GM21576 (cell line): ENCODE measurements at regions not wholly inside any gene's neighbourhood (a gene's known extent, or its start where the extent isn't known, plus 50 kb on each side); places are given as distances from the start of the nearest gene placed in this dataset.

Experiments used
- ATAC-seq: cut with Tn5 transposase; IDR thresholded peaks from one replicate; pipeline ENCODE4 v1.9.1; 2021; ENCODE audit warnings: mild to moderate bottlenecking, moderate library complexity; ENCODE audit not compliant: unreplicated experiment

DNA sequence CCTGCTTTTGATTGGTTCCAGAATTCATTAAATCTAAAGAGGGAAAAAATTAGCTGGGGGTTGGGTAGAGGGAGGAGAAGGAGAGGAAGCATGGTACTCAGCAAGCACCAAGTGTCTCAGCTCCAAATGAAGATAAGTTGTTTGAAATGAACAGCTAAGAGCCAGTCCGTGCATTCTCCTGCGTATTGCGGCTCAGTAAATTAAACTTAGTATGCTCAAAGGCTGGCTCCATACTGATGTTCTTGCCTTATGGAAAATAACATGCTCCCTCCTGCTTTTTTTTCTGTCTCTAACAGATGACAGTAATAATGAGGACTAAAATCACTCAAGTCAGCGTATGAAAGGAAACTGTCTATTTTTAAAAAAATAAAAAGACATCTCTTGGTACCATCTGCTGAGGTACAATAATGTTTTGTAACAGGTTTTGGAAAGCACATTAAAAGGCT, 161.0 kb downstream of the SPATA31D1 start:
- no peak for ATAC-seq

DNA sequence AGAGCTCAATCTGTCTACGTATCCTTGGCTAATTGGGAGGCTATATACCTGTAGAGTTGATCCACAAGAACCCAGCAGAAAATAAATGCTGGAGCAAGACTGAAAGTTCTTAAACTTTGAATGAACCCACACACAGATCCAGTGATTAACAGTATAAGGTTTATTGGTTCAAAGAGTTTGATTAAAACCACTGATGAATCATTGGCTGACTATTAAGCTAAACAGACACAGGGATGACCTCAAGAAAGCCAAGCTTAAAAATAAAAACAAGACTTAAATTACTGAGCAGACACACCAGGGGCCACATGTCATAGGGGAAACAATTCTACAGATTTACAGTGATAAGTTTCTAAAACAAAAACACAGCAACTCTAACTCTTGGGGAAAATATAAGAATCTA, 163.6 kb downstream of the SPATA31D1 start:
- no peak for ATAC-seq

DNA sequence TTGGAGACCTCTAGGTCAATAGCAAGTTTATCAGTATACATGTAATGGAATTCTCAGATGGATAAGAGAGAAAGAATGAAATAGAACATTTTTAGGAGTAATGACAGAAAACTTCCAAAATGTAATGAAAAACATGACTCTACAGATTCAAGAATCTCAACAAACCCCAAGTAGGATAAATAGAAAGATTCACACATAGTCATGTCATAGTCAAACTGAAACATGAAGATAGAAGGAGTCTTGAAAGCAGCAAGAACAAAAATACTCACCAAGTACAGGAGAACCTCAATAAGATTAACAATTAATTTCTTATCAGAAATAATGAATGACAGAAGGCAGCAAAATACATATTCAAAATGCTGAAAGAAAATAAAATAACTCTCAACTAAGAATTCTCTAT, 164.5 kb downstream of the SPATA31D1 start:
- no peak for ATAC-seq

DNA sequence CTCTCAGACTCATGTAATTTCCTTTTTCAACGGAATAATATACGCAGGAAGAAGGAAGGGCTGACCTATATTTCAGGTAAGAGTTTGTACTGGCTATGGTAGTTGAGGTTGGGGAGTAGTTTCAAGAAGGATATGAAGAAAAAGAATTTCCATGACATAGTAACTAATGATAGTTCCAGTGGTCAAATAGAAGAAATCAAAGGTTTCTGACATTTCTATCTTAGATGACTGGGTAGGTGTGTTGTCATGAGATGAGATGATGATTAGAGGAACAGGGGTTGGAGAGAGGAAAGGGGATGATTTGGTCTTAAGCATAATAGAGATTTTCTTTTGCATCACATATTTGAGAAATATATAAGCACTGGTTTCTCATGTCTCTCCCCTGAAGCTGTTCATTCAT, 166.0 kb downstream of the SPATA31D1 start:
- no peak for ATAC-seq

DNA sequence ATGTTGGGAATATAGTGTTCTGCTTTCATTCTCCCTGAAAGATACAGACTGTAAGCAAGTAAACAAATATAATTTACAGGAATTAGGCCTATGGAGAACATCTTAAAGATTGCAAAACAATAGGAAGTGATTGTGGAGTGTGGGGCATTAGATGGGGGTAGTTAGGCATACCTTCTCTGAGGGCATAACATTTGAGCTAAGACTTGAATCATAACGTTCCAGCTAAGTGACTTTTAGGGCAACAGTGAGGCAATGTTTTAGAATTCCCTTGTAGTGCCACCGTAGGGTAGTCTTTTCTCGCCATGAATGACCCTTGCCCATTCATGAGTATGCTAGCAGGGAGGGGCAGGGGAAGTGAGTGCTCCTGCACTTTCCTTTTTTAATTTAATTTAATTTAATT, 173.3 kb downstream of the SPATA31D1 start:
- ATAC-seq: no peak

DNA sequence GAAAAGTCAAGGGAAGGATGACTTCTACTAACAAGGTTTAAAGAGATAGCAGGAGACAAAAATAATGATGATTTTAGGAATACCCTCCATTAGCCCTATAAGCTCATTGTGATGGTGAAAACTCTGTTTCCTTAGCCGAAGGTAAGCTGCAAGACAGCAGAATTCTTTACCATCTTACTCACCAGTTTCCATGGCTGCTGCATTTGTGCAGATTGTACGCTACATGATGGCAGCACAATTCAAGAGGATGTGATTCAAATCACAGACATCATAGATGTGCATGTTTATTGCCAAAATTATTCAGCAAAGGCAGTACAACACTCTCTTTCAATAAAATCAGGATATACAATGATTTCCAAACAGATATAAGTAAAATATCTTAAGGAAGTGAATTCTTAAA, 175.6 kb downstream of the SPATA31D1 start:
- no peak for ATAC-seq

DNA sequence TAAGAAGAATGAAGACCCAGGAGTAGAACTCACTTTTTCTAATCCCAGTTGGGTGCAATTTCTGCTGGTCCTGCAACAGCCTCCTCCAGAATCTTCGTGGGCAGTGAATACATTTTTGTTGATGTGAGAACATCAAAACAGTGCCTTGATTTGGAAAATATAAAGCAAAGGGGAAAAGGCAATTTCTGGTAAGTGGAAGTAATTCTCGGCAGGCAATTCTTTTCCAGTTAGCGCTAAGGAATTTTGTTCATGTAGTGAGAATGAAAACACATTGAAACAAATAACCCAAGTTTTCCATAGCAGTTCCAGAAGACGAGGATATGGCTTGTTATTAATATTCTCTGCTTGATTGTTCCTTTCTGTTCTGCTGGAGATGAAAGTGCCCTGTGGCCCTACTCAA, 178.7 kb downstream of the SPATA31D1 start:
- no peak for ATAC-seq

DNA sequence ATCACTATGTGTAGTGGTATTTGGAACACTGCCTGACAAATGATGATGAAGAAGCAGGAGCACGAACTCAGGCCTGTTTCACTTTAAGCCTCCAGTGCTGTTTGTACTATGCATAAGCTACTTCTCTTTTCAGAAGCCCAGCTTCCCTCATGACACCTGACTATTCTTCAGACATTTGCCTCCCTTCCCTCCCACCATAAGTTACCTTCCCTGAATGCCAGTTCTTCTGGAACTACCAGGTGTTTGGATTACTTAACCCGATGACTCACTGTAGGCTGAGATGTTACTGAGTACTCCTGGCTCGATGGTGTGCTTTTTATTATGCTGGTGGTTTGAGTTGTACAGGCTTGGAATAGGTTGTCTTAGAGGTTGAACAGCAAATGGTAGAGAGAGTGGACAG, 180.0 kb downstream of the SPATA31D1 start:
- ATAC-seq: no peak

DNA sequence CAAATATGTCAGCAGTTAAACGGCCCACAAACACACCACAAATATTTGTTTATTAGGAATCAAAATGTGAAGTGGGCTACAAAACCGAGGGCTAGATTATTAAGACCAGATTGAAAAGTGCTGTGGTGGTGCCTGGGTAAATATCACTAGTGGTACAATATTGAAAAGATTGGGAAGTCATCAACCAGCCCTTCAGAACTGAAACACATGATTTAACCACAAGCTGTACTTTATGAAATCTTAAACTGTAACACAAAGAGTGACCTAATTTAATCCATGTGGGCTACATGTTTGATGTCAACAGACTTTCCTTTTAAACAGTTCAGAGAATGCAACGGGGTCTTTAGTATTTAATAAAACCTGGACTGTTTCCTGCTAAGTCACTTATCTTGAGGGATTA, 182.3 kb downstream of the SPATA31D1 start:
- ATAC-seq: no peak

DNA sequence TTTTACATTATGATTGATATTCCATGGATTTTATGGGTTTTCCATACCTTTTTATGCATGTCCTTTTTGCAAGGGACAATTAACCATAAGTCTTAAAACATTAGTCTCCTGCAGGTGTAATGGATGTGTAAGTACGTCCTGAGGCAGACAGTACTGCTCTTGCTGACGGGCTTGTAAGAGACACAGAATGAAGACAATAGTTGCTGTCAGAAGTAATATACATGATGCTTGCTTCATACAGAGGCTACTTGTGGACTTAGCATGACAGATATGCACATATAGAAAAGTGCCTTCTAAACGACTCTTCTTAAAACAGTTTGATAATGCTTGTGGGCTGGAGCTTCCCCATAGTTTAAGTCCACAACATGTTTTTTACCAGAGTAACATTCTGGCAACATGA, 182.7 kb downstream of the SPATA31D1 start:
- ATAC-seq: no peak

DNA sequence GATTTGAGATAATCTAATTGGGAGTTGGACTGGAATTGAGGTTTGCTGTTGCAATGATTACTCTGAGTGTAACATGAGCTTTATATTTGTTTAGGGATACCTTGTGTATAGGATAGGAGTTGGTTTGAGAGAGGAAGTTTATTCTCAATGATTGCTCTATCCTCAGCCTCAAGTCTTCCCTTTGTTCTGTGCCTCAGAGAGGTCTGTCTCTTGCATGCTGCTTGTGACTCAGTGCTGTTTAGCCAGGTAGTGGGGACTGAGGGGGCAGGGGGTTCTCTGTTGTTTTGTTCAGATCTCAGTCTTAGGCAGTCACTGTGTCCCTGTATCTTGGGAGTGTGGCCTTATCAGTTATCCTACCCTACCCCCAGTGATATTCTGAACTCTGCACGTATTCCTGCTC, 192.1 kb downstream of the SPATA31D1 start:
- no peak for ATAC-seq

DNA sequence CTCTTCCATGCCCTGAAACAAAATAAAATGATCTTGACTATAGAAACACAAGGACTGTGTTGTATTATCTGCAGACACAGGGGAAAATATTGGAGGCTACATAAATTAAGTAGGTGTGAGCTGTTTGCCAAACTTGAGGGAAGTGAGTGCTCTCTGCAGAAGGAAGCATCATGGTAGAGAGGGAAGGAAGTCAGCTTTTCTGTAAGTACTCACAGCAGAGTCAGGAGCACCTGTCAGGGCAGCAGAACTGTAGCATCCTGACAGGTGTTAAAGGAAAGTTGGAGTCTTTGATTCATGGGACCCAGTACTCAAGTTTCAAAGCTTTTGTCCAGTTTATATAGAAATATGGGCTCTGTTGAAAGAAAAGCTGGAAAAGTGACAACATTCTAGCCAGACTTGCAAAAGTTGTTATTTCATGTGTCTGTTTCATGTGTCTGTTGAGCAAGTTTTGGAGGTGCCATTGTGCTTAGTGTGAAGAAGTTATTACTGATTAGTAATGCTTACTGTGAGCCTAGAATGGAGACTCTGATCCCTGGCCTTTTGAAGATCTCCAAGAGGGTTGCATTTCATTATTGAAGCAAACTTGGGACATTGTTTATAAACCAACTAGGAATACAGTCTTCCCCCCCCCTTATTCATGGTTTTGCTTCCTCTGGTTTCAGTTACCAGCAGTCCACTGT, 194.7 kb downstream of the SPATA31D1 start:
- ATAC-seq: no peak

DNA sequence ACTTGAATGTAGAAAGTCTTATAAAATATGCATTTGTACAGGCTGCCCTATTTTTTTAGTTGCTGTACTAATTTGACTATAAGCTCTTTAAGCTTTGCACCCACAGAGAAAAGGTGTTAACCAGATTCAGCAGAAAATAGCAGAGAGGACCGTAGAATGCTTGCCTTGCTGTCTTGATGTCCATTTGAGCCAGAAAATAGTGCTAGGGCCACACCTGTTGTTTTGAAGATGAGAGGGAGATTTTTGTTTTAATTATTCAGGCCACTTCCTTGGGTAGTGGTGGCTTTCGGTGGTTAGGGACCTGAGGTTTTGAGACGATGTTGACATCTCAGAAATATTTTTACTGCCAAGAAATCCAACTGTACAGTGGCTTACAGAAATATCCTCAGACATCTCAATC, 196.0 kb downstream of the SPATA31D1 start:
- ATAC-seq: peak; percentile 49

DNA sequence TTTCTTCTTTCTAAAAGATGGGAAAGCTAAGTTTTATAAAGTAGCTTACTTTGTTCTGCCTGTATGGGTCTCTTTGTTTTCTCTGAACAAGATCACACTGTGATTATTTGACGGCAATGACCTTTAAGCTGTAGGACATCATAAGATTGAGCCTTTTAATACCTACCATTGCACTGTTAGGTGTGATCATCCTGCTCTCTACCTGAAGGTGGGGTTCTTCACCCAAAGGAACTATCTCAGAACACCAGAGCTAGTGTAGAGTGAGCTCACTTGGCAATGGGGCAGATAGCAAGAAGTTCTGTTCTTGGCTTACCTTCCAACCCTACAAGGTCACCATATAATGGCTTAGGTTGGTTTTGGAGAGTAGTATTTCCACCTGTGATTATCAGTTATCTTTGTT, 200.2 kb downstream of the SPATA31D1 start:
- ATAC-seq: no peak

DNA sequence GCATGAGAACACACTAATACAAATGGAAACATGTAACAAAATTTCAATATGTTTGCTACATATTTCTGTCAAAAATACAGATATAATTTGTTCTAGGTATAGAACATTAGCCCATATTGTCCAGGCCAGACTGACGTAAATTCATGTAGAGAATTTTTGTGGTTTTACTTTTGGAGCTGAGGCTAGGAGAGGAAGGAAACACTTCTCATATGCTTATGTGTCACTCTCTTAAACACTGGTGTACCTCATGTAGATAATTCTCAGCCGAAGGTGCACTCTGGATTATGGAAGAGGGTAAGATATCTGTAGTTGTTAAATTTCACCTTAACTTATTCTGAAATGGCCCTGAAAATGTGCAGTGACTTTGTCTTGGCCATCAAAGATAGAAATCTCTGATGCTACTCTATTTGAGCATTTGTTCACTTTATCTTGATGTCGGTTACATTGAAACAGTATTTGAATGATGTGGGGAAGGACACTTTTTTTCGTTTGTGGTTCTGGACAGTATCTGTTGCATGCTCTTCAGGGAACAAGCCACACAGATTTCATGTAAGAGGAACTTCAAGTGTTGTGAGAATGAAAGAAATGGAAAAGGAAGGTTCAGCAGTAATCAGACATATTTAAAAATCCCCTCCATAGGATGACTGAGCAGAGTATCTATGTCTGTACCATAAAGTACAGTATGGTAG, 202.7 kb downstream of the SPATA31D1 start:
- no peak for ATAC-seq

DNA sequence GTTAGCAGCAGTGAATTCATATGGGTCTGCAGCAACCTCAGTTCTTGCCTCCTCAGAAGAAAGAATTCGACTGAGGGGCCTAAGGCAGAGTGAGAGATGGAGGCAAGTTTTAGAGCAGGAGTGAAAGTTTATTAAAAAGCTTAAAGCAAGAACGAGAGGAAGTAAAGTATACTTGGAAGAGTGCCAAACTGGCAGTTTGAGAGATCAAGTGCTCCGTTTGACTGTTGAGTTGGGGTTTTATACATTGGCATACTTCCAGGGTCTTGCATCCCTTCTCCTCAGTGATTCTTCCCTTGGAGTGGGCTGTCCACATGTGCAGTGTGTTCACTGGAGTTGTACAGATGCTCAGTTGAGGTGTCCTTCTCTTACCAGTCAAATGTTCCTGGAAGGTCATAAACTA, 203.6 kb downstream of the SPATA31D1 start:
- no peak for ATAC-seq

DNA sequence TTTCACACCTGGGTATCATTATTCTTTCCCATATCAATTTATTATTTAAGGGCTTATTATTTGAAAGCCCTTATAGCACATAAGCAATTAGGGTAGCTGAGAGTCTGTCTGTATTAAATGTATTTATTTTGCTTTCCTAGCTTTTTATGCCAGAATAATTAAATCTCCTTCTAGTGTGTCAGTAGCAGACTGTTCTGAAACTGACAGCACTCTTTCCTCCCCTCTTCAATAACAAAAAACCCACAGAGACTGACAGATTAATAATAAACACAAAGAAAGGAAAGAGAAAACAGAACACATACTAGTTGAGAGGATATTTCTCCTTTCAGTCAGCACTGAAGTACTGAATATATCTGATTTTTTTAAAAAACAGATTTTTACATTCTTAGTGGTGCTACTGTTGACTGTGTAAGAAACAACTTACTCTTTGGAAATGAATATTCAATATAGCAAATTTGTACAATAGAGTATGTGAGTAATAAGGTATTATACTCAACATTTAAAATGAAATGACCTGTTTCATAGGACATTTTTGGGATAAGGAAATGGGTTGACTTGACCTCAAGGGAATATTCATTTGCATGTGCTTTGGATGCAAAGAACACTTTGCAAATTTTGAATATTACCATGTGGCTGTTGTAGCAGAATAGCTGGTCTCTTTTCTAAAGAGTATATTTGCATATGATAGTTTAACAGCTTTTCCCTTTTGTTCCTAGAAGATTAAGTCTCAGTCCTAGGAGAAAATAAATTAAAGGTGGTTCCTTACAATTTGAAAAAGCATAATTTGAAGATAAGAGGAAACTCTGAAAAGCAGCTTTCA, 208.3 kb downstream of the SPATA31D1 start:
- no peak for ATAC-seq

DNA sequence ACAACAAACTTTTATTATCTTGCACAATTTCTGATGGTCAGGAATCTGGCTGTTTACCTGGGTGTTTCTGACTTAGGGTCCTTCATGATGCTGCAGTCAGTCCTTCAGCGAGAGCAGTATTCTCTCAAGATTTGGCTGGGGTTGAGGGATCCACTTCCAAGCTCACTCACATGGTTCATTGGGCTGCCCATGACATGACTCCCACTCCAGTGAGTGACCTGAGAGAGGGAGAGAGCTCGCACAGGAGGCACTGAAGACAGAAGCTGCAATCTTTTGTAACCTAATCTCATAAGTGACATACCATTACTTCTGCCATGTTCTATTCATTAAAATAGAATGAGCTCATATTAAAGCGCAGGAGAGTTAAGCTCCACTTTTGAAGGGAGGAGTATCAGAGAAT, 212.6 kb downstream of the SPATA31D1 start:
- no peak for ATAC-seq

DNA sequence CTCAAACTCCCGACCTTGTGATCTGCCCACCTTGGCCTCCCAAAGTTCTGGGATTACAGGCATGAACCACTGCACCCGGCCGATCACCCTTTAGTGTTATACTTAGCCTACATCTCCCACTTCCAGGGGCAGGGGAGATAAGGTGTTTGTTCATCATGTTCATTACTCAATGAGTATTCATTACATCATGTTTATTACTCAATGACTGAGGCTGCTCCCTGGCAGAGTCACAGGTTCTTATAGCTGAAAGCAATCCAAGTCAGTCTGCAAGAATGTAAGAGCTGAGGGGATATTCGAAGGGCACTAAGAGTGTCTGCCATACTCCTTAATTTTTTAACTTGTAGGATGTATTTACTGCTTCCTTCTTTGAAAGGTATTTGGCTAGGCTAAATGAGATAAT, 214.2 kb downstream of the SPATA31D1 start:
- ATAC-seq: no peak

DNA sequence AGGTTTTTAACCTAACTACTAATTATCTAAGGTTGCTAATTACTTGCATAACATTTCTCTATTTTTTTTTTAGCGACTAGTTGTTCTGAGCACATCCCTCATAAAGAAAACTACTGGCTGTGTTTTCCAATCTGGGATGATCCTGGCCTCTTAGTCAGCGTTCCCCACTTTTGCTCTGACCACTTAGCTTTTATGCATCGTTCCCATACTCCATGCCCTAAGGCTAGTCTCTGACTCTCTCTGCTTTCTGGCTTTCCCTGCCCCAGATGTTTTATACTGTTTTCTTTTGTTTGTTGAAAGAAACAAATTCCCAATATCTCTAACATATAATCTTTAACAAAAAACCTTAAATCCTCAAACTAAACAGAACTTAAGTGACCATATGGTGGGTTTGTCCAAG, 217.9 kb downstream of the SPATA31D1 start:
- ATAC-seq: no peak

DNA sequence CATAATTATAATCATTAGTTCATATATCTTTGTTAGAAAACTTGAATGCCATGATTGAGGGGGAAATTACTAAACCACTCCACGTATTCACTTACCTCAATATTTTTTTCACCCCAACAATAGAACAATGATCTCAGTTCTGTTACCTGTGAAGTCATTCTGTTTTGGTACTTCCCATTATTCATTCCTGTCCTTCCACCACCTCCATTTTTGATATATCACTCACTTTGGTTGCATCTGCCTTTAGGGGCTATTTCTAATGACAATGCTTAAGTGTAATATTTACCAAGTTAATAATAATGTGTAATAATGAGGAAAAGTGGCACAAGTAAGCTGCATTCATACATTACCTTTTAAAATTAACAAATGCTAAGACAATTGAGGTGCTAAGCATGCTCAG, 218.4 kb downstream of the SPATA31D1 start:
- no peak for ATAC-seq
